GM12878 (cell line): ENCODE measurements at regions not wholly inside any gene's neighbourhood (a gene's known extent, or its start where the extent isn't known, plus 50 kb on each side); places are given as distances from the start of the nearest gene placed in this dataset.
"Not testable (repeated sequence)": the region's sequence is repeated elsewhere in the genome, so short reads cannot be mapped to it uniquely, and the experiment has no call there.

Source experiments
- ATAC-seq: fragments of 200-7000 bp; cut with Tn5 transposase; 3 replicates; pipeline ENCODE4 v1.9.1; 2020; ENCODE audit warnings: mild to moderate bottlenecking, moderate library complexity
- BruUV-seq: library from RNA; stranded (reverse); fragments of 400-500 nt; replicated peaks from 2 replicates; lab custom pipeline; 2021; lab: Mats Ljungman, UMichigan
- CTCF ChIA-PET: fragments of 300-600 bp; sonication (Branson Sonifier 250); formaldehyde crosslinking; extraction: SDS; loops from one replicate; lab custom pipeline; 2021; ENCODE audit warnings: inconsistent platforms; lab: Yijun Ruan, JAX
- POLR2A ChIA-PET: fragments of 350-600 bp; formaldehyde crosslinking; extraction: SDS; loops from one replicate; lab custom pipeline; 2021; ENCODE audit warnings: inconsistent platforms; lab: Charles Lee
- RAD21 ChIA-PET: fragments of 300-600 bp; sonication (Branson Sonifier 250); formaldehyde crosslinking; loops from one replicate; lab custom pipeline; 2023; ENCODE audit warnings: antibody characterized with exemption; ENCODE audit not compliant: unreplicated experiment; lab: Charles Lee
- SMC1A ChIA-PET: fragments of 300-600 bp; sonication (Branson Sonifier 250); formaldehyde crosslinking; loops from one replicate; lab custom pipeline; 2023; ENCODE audit not compliant: unreplicated experiment, uncharacterized antibody; lab: Charles Lee
- DNase-seq: peaks from one replicate; pipeline ENCODE4 v3.0.0-alpha.2; 2011; ENCODE audit warnings: low read depth, low spot score
- FAIRE-seq: peaks from 3 replicates; lab custom pipeline; 2011; peaks lifted over from hg19 to GRCh38; lab: Jason Lieb, UNC
- H2AFZ ChIP-seq: 2 replicates; pipeline ENCODE4 v1.6.0; 2011; ENCODE audit warnings: low read depth, low read length, control low read depth; ENCODE audit not compliant: control insufficient read depth
- H3K27ac ChIP-seq: 2 replicates; pipeline ENCODE4 v1.5.1; 2011; ENCODE audit warnings: control low read depth; ENCODE audit not compliant: control insufficient read depth, insufficient read depth
- H3K27me3 ChIP-seq, 2 experiments: replicated peaks in 1 of 2; 2 replicates each; pipeline versions ENCODE4 v1.6.0 to v1.6.1; 2011; ENCODE audit warnings: low read length in 1 of 2; ENCODE audit not compliant: control insufficient read depth in 2 of 2, insufficient read depth in 2 of 2
- H3K36me3 ChIP-seq, 2 experiments: 2 replicates each; pipeline ENCODE4 v1.5.1; 2011; ENCODE audit warnings: low read length in 1 of 2; ENCODE audit not compliant: control insufficient read depth in 2 of 2, insufficient read depth in 2 of 2
- H3K4me1 ChIP-seq: 2 replicates; pipeline ENCODE4 v1.6.1; 2011; ENCODE audit warnings: mild to moderate bottlenecking, low read length, moderate library complexity, mixed read lengths; ENCODE audit not compliant: control insufficient read depth, insufficient read depth
- H3K4me2 ChIP-seq: 2 replicates; pipeline ENCODE4 v1.6.0; 2011; ENCODE audit warnings: control low read depth; ENCODE audit not compliant: control insufficient read depth, insufficient read depth
- H3K4me3 ChIP-seq: fragments of 200-600 bp; sonication (generic); 2 replicates; pipeline ENCODE4 v1.5.1; 2016
- H3K79me2 ChIP-seq: 2 replicates; pipeline ENCODE4 v1.6.0; 2011; ENCODE audit warnings: low read length; ENCODE audit not compliant: control insufficient read depth, insufficient read depth
- H3K9ac ChIP-seq: 2 replicates; pipeline ENCODE4 v1.8.0; 2011; ENCODE audit warnings: low read length, control low read depth, mixed read lengths; ENCODE audit not compliant: control insufficient read depth, insufficient read depth
- H3K9me3 ChIP-seq: replicated peaks from 3 replicates; pipeline ENCODE4 v1.5.1; 2011; ENCODE audit warnings: mild to moderate bottlenecking, low read length; ENCODE audit not compliant: control insufficient read depth, insufficient read depth
- H4K20me1 ChIP-seq: 2 replicates; pipeline ENCODE4 v1.6.0; 2011; ENCODE audit not compliant: control insufficient read depth, insufficient read depth
- BHLHE40 ChIP-seq, 2 experiments: fragments of 450-650 bp in 1 of 2; IDR thresholded peaks; 2 replicates each; pipeline ENCODE4 v1.6.1; 2011 to 2017; ENCODE audit warnings: low read depth in 2 of 2, borderline replicate concordance in 1 of 2, improper control_type of control experiment in 1 of 2, low read length in 1 of 2, mild to moderate bottlenecking in 1 of 2
- JUNB ChIP-seq: IDR thresholded peaks from 2 replicates; pipeline ENCODE4 v1.6.1; 2016; ENCODE audit warnings: antibody characterized with exemption, mild to moderate bottlenecking
- NFYB ChIP-seq: IDR thresholded peaks from 2 replicates; pipeline ENCODE4 v1.6.1; 2011; ENCODE audit warnings: low read depth, mild to moderate bottlenecking, low read length, improper control_type of control experiment, moderate library complexity; ENCODE audit not compliant: insufficient read depth
- PML ChIP-seq: IDR thresholded peaks from 2 replicates; pipeline ENCODE4 v1.6.1; 2012; ENCODE audit warnings: low read length, inconsistent platforms
- POLR2AphosphoS5 ChIP-seq: IDR thresholded peaks from 2 replicates; pipeline ENCODE4 v1.6.1; 2011; ENCODE audit warnings: mild to moderate bottlenecking, low read length, inconsistent platforms
- SMAD5 ChIP-seq: IDR thresholded peaks from 2 replicates; pipeline ENCODE4 v1.6.1; 2016; ENCODE audit warnings: antibody characterized with exemption, low read depth
- ZZZ3 ChIP-seq: IDR thresholded peaks from 2 replicates; pipeline ENCODE4 v1.6.1; 2011; ENCODE audit warnings: low read depth; ENCODE audit not compliant: control insufficient read depth, insufficient read length
- WGBS: methylation state at CpG from one replicate; pipeline ENCODE4 v1.1.6; 2016; ENCODE audit warnings: low lambda C conversion rate; ENCODE audit not compliant: insufficient replicate concordance, insufficient coverage; ENCODE audit errors: missing lambda C conversion rate; 5-methylcytosine and 5-hydroxymethylcytosine counted together
- in situ Hi-C: fragments of 300-500 bp; cut with MboI; formaldehyde crosslinking; loops from 9 replicates; pipeline ENCODE4 v1.14.3; 2018; ENCODE audit warnings: mixed read lengths
- intact Hi-C: fragments of 100-400 bp; cut with micrococcal nuclease; formaldehyde crosslinking; loops from one replicate; pipeline ENCODE4 v1.14.2; 2022; ENCODE audit not compliant: unreplicated experiment
- TF ChIP-seq, protein P1 (sequence below): fragments of 450-650 bp; IDR thresholded peaks from 2 replicates; pipeline ENCODE4 v1.6.1; 2018; ENCODE audit warnings: mild to moderate bottlenecking, low read depth, moderate library complexity; ENCODE audit not compliant: partially characterized antibody

DNA sequence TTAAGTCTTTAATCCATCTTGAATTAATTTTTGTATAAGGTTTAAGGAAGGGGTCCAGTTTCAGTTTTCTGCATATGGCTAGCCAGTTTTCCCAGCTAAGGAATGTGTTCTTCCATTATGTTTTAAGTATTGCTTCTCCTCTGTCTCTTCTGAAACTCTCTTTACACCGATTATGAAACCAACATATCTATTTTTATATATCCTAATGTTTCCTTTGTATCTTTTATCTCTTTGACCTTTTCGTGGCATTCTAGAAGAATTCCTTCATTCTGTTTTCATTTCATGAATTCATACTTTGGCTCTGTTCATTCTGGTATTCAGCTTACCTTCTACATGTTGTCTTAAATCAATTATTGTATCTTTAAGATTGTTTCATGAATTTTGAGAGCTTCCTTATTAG, 697.0 kb upstream of the ACVR2A start (continued):
- TF ChIP-seq, protein P1, sequence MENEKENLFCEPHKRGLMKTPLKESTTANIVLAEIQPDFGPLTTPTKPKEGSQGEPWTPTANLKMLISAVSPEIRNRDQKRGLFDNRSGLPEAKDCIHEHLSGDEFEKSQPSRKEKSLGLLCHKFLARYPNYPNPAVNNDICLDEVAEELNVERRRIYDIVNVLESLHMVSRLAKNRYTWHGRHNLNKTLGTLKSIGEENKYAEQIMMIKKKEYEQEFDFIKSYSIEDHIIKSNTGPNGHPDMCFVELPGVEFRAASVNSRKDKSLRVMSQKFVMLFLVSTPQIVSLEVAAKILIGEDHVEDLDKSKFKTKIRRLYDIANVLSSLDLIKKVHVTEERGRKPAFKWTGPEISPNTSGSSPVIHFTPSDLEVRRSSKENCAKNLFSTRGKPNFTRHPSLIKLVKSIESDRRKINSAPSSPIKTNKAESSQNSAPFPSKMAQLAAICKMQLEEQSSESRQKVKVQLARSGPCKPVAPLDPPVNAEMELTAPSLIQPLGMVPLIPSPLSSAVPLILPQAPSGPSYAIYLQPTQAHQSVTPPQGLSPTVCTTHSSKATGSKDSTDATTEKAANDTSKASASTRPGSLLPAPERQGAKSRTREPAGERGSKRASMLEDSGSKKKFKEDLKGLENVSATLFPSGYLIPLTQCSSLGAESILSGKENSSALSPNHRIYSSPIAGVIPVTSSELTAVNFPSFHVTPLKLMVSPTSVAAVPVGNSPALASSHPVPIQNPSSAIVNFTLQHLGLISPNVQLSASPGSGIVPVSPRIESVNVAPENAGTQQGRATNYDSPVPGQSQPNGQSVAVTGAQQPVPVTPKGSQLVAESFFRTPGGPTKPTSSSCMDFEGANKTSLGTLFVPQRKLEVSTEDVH: no peak
- TF ChIP-seq NFYB: no peak
- TF ChIP-seq BHLHE40 (IDR thresholded peaks at IDR 0.05; ENCODE audit: borderline replicate concordance in 1 of 2, low read depth in 2 of 2, low read length in 1 of 2): no peak
- TF ChIP-seq ZZZ3: no peak

DNA sequence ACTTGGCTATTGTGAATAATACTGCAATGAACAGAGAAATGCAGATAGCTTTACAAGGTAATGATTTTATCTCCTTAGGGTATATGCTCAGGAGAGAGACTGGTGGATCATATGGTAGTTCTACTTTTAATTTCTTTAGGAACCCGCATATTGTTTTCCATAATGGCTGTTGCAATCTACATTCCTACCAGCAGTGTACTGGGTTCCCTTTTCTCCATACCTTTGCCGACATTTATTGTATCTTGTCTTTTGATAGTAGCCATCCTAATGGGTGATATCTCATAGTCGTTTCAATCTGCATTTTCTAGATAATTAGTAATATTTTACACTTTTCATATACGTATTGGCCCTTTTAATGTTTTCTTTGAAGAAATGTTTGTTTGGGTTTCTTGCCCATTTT, 702.9 kb upstream of the ACVR2A start:
- ChIA-PET SMC1A (interaction anchor here (0.7 kb wide), 1 partner anchor 13 kb away, joined by 3 read pairs; no protein-coding TSS in a partner anchor), POLR2A (interaction anchor here (0.7 kb wide), 1 partner anchor 58 kb away, joined by 3 read pairs; no protein-coding TSS in a partner anchor), RAD21 (no interaction called here), CTCF (no interaction called here)
- H3K9me3 ChIP-seq: no peaks in the 10 kb centered on the region
- no peak overlapping the region for H2AFZ ChIP-seq
- no peak overlapping the region for H3K9ac ChIP-seq
- no peak overlapping the region for H3K4me2 ChIP-seq
- H3K36me3 ChIP-seq: no peaks in the 10 kb centered on the region
- TF ChIP-seq SMAD5: no peak
- TF ChIP-seq POLR2AphosphoS5: no peak
- no peak for TF ChIP-seq JUNB
- TF ChIP-seq PML: no peak
- ATAC-seq (no peak), FAIRE-seq (no peak), DNase-seq (no peak)
- 72% methylated on average over 4 of the region's 4 CpGs for WGBS
- in situ Hi-C loops: no loop called here
- no peak overlapping the region for H3K4me3 ChIP-seq
- H3K4me1 ChIP-seq: no peaks in the 10 kb centered on the region
- no peaks in the 10 kb centered on the region for H4K20me1 ChIP-seq
- no TSS peak for BruUV-seq
- intact Hi-C loops: no loop called here
- no peak overlapping the region for H3K27ac ChIP-seq
- H3K27me3 ChIP-seq: no peaks in the 10 kb centered on the region
- no peaks in the 10 kb centered on the region for H3K79me2 ChIP-seq

DNA sequence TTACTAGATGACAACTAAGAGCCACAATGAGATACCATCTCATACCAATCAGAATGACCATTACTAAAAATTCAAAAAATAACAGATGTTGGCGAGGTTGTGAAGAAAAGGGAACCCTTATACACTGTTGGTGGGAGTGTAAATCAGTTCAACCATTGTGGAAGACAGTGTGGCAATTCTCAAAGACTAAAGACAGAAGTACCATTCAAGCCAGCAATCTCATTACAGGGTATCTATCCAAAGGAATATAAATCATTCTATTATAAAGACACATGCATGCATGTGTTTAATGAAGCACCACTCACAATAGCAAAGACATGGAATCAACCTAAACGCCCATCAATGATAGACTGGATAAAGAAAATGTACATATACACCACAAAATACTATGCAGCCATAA, 705.1 kb upstream of the ACVR2A start:
- 69% methylated on average over 2 of the region's 2 CpGs for WGBS
- H3K27ac ChIP-seq, H3K27me3 ChIP-seq, ATAC-seq, DNase-seq, intact Hi-C loops, CTCF ChIA-PET, H3K36me3 ChIP-seq, H3K79me2 ChIP-seq, FAIRE-seq, H3K9ac ChIP-seq, H4K20me1 ChIP-seq, in situ Hi-C loops, H3K4me1 ChIP-seq, RAD21 ChIA-PET, BruUV-seq, H3K9me3 ChIP-seq, SMC1A ChIA-PET, H3K4me3 ChIP-seq, POLR2A ChIA-PET, H2AFZ ChIP-seq, H3K4me2 ChIP-seq: not testable (repeated sequence)
